Neural progenitor cell (in vitro differentiated cells): ENCODE measurements at regions not wholly inside any gene's neighbourhood (a gene's known extent, or its start where the extent isn't known, plus 50 kb on each side); places are given as distances from the start of the nearest gene placed in this dataset.

Experiments used
- DNase-seq: peaks from one replicate; pipeline ENCODE4 v3.0.0-alpha.2; 2016; ENCODE audit warnings: low spot score
- H2AFZ ChIP-seq: fragments of 200-600 bp; sonication (generic); replicated peaks from 2 replicates; pipeline ENCODE4 v1.6.1; 2016; ENCODE audit warnings: antibody characterized with exemption
- H3F3A ChIP-seq: fragments of 200-600 bp; sonication (generic); 2 replicates; pipeline ENCODE4 v1.6.1; 2016; ENCODE audit warnings: antibody characterized with exemption, low read depth
- H3K27ac ChIP-seq: fragments of 200-600 bp; sonication (generic); 2 replicates; pipeline ENCODE4 v1.5.1; 2016; ENCODE audit warnings: mild to moderate bottlenecking
- H3K27me3 ChIP-seq: fragments of 200-600 bp; sonication (generic); 2 replicates; pipeline ENCODE4 v1.6.1; 2016; ENCODE audit warnings: mild to moderate bottlenecking, moderate library complexity
- H3K36me3 ChIP-seq: fragments of 200-600 bp; sonication (generic); 2 replicates; pipeline ENCODE4 v1.5.1; 2016
- H3K4me1 ChIP-seq: fragments of 200-600 bp; sonication (generic); 2 replicates; pipeline ENCODE4 v1.6.1; 2016; ENCODE audit warnings: mixed run types
- H3K4me2 ChIP-seq: fragments of 200-600 bp; sonication (generic); 2 replicates; pipeline ENCODE4 v1.6.1; 2016
- H3K4me3 ChIP-seq: fragments of 200-600 bp; sonication (generic); 2 replicates; pipeline ENCODE4 v1.5.1; 2016
- H3K79me2 ChIP-seq: fragments of 200-600 bp; sonication (generic); 2 replicates; pipeline ENCODE4 v1.6.1; 2016; ENCODE audit warnings: low read depth
- H3K9ac ChIP-seq: fragments of 200-600 bp; sonication (generic); 2 replicates; pipeline ENCODE4 v1.6.1; 2016
- H3K9me3 ChIP-seq: fragments of 200-600 bp; sonication (generic); 2 replicates; pipeline ENCODE4 v1.5.1; 2016; ENCODE audit warnings: low read depth
- H4K20me1 ChIP-seq: fragments of 200-600 bp; sonication (generic); 2 replicates; pipeline ENCODE4 v1.6.1; 2016; ENCODE audit warnings: low read depth
- H3K27ac Mint-ChIP-seq: 3 replicates; pipeline ENCODE4 v1.8.0; 2021; ENCODE audit warnings: mixed read lengths
- H3K27me3 Mint-ChIP-seq: 2 replicates; pipeline ENCODE4 v1.8.0; 2022; ENCODE audit warnings: low read depth, mild to moderate bottlenecking, inconsistent platforms, moderate library complexity, mixed read lengths; ENCODE audit not compliant: insufficient read depth
- H3K36me3 Mint-ChIP-seq: 3 replicates; pipeline ENCODE4 v1.8.0; 2021; ENCODE audit warnings: mixed read lengths
- H3K4me1 Mint-ChIP-seq: 3 replicates; pipeline ENCODE4 v1.8.0; 2021; ENCODE audit warnings: mixed read lengths
- H3K4me3 Mint-ChIP-seq: 3 replicates; pipeline ENCODE4 v1.8.0; 2021; ENCODE audit warnings: mild to moderate bottlenecking, moderate library complexity, mixed read lengths
- H3K9me3 Mint-ChIP-seq: 3 replicates; pipeline ENCODE4 v1.8.0; 2020; ENCODE audit warnings: mixed read lengths
- CTCF ChIP-seq: fragments of 200-600 bp; sonication (generic); IDR thresholded peaks from 2 replicates; pipeline ENCODE4 v1.5.1; 2017; ENCODE audit warnings: antibody characterized with exemption, mild to moderate bottlenecking
- EZH2 ChIP-seq: fragments of 200-600 bp; sonication (generic); IDR thresholded peaks from 2 replicates; pipeline ENCODE4 v1.6.1; 2017; ENCODE audit warnings: antibody characterized with exemption, mild to moderate bottlenecking, moderate library complexity
- EZH2phosphoT487 ChIP-seq: fragments of 200-600 bp; sonication (generic); IDR thresholded peaks from 2 replicates; pipeline ENCODE4 v1.6.1; 2017; ENCODE audit warnings: antibody characterized with exemption

GRCh38 chr6:48200869-48201390, 89.9 kb upstream of the PTCHD4 start:
- Mint-ChIP-seq H3K36me3 (no peaks in the 10 kb centered on the region), H3K27me3 (peaks cover 2% of the 10 kb centered on the region), H3K4me1 (peaks cover 3% of the 10 kb centered on the region), H3K4me3 (no peak overlapping the region), H3K27ac (no peak overlapping the region), H3K9me3 (peaks cover 5% of the 10 kb centered on the region)
- DNase-seq: no peak
- Histone ChIP-seq H3K4me1 (peaks cover under 1% of the 10 kb centered on the region), H3K79me2 (no peaks in the 10 kb centered on the region), H2AFZ (no peak overlapping the region), H3K36me3 (no peaks in the 10 kb centered on the region), H3K9ac (no peak overlapping the region), H4K20me1 (no peaks in the 10 kb centered on the region), H3K4me3 (no peak overlapping the region), H3K9me3 (no peaks in the 10 kb centered on the region), H3K27ac (no peak overlapping the region), H3K4me2 (no peak overlapping the region), H3K27me3 (no peaks in the 10 kb centered on the region), H3F3A (no peaks in the 10 kb centered on the region)
- no peak for TF ChIP-seq CTCF
- TF ChIP-seq EZH2phosphoT487: no peak
- no peak for TF ChIP-seq EZH2

- H3K4me2 ChIP-seq: no peak overlapping the region
- H3K9ac ChIP-seq: no peak overlapping the region
- no peaks in the 10 kb centered on the region for H4K20me1 ChIP-seq
- Mint-ChIP-seq H3K27me3 (peaks cover 2% of the 10 kb centered on the region), H3K4me3 (no peak overlapping the region), H3K27ac (no peak overlapping the region), H3K4me1 (peaks cover 3% of the 10 kb centered on the region), H3K9me3 (peaks cover 5% of the 10 kb centered on the region), H3K36me3 (no peaks in the 10 kb centered on the region)
- no peak for TF ChIP-seq EZH2phosphoT487
- no peak for TF ChIP-seq CTCF
- no peak for TF ChIP-seq EZH2
- H3K9me3 ChIP-seq: no peaks in the 10 kb centered on the region
- H2AFZ ChIP-seq: no peak overlapping the region
- no peaks in the 10 kb centered on the region for H3K4me1 ChIP-seq
- H3K36me3 ChIP-seq: no peaks in the 10 kb centered on the region
- no peaks in the 10 kb centered on the region for H3F3A ChIP-seq
- no peaks in the 10 kb centered on the region for H3K27me3 ChIP-seq
- no peak overlapping the region for H3K4me3 ChIP-seq
- no peak for DNase-seq
- H3K79me2 ChIP-seq: no peaks in the 10 kb centered on the region
- no peak overlapping the region for H3K27ac ChIP-seq
Observed at GRCh38 chr6:48199499-48199898, 88.5 kb upstream of the PTCHD4 start.

GRCh38 chr6:48197941-48198340, 86.9 kb upstream of the PTCHD4 start:
- Mint-ChIP-seq H3K27ac (no peak overlapping the region), H3K9me3 (peaks cover 2% of the 10 kb centered on the region), H3K4me3 (no peak overlapping the region), H3K27me3 (peaks cover 2% of the 10 kb centered on the region), H3K4me1 (peaks cover 3% of the 10 kb centered on the region), H3K36me3 (no peaks in the 10 kb centered on the region)
- no peak overlapping the region for H3K9ac ChIP-seq
- H3K27ac ChIP-seq: no peak overlapping the region
- no peaks in the 10 kb centered on the region for H3K9me3 ChIP-seq
- H3K4me3 ChIP-seq: no peak overlapping the region
- H3K36me3 ChIP-seq: no peaks in the 10 kb centered on the region
- H3K4me1 ChIP-seq: no peaks in the 10 kb centered on the region
- no peak for DNase-seq
- H4K20me1 ChIP-seq: no peaks in the 10 kb centered on the region
- no peak overlapping the region for H2AFZ ChIP-seq
- H3F3A ChIP-seq: no peaks in the 10 kb centered on the region
- H3K27me3 ChIP-seq: no peaks in the 10 kb centered on the region
- H3K79me2 ChIP-seq: no peaks in the 10 kb centered on the region
- TF ChIP-seq CTCF (no peak), EZH2phosphoT487 (no peak), EZH2 (no peak)
- no peak overlapping the region for H3K4me2 ChIP-seq
